ENCODE measurements at regions not wholly inside any gene's neighbourhood (a gene's known extent, or its start where the extent isn't known, plus 50 kb on each side); places are given as distances from the start of the nearest gene placed in this dataset.

GRCh38 chr12:107847830-107848229 is 73.3 kb downstream of the ASCL4 start:
- ChIA-PET POLR2A (no interaction called here), CTCF (ENCODE audit: unreplicated experiment) (no interaction called here)
- no peaks in the 10 kb centered on the region for H4K20me1 ChIP-seq (ENCODE audit: insufficient read depth, low read length)
- no peak overlapping the region for H3K27ac ChIP-seq (ENCODE audit: low read depth, low read length, poor library complexity, severe bottlenecking)
- H2AFZ ChIP-seq (ENCODE audit: low read length) = no peak overlapping the region
- no peaks in the 10 kb centered on the region for H3K79me2 ChIP-seq (ENCODE audit: insufficient read depth, low read depth, low read length)
- no peaks in the 10 kb centered on the region for H3K9me2 ChIP-seq (ENCODE audit: insufficient read depth, low read length)
- no peaks in the 10 kb centered on the region for H3K4me1 ChIP-seq (ENCODE audit: insufficient read depth, low read length, poor library complexity, severe bottlenecking)
- intact Hi-C loops (cut with micrococcal nuclease; ENCODE audit: unreplicated experiment) = no loop called here
- no peaks in the 10 kb centered on the region for H3K36me3 ChIP-seq (ENCODE audit: insufficient read depth, low read length)
- no peak overlapping the region for H3K4me2 ChIP-seq (ENCODE audit: low read length)
- TF ChIP-seq EZH2phosphoT487 (IDR thresholded peaks at IDR 0.05; ENCODE audit: borderline replicate concordance, low read depth, low read length) = no peak
- TF ChIP-seq CTCF (conservative IDR thresholded peaks at IDR 0.05; ENCODE audit: low read length) = no peak
- BruUV-seq (replicated peaks) = no TSS peak
- no peaks in the 10 kb centered on the region for H3K9me3 ChIP-seq (ENCODE audit: low read length)
- no peak overlapping the region for H3K4me3 ChIP-seq (ENCODE audit: low read depth, low read length, poor library complexity, severe bottlenecking)
- DNase-seq (ENCODE audit: low spot score) = no peak

- ChIA-PET CTCF (ENCODE audit: unreplicated experiment) (no interaction called here), POLR2A (interaction anchor here (0.7 kb wide), 1 partner anchor 10 kb away, joined by 3 read pairs; no protein-coding TSS in a partner anchor)
- Histone ChIP-seq H3K79me2 (ENCODE audit: insufficient read depth, low read depth, low read length) (no peaks in the 10 kb centered on the region), H3K4me2 (ENCODE audit: low read length) (no peak overlapping the region), H3K9me3 (ENCODE audit: low read length) (no peaks in the 10 kb centered on the region), H3K4me3 (ENCODE audit: low read depth, low read length, poor library complexity, severe bottlenecking) (no peak overlapping the region), H2AFZ (ENCODE audit: low read length) (no peak overlapping the region), H3K9me2 (ENCODE audit: insufficient read depth, low read length) (no peaks in the 10 kb centered on the region), H4K20me1 (ENCODE audit: insufficient read depth, low read length) (no peaks in the 10 kb centered on the region), H3K27ac (ENCODE audit: low read depth, low read length, poor library complexity, severe bottlenecking) (no peak overlapping the region), H3K36me3 (ENCODE audit: insufficient read depth, low read length) (no peaks in the 10 kb centered on the region), H3K4me1 (ENCODE audit: insufficient read depth, low read length, poor library complexity, severe bottlenecking) (no peaks in the 10 kb centered on the region)
- intact Hi-C loops (cut with micrococcal nuclease; ENCODE audit: unreplicated experiment) = no loop called here
- no TSS peak for BruUV-seq (replicated peaks)
- no peak for DNase-seq (ENCODE audit: low spot score)
- TF ChIP-seq EZH2phosphoT487 (IDR thresholded peaks at IDR 0.05; ENCODE audit: borderline replicate concordance, low read depth, low read length) = no peak
- TF ChIP-seq CTCF (conservative IDR thresholded peaks at IDR 0.05; ENCODE audit: low read length) = no peak
Measured at GRCh38 chr12:107853479-107853878, 79.0 kb downstream of the ASCL4 start.

GRCh38 chr12:107855471-107855870 is 81.0 kb downstream of the ASCL4 start:
- ChIA-PET POLR2A (no interaction called here), CTCF (ENCODE audit: unreplicated experiment) (no interaction called here)
- TF ChIP-seq EZH2phosphoT487 (IDR thresholded peaks at IDR 0.05; ENCODE audit: borderline replicate concordance, low read depth, low read length) (no peak), CTCF (conservative IDR thresholded peaks at IDR 0.05; ENCODE audit: low read length) (no peak)
- no peak for DNase-seq (ENCODE audit: low spot score)
- H2AFZ ChIP-seq (ENCODE audit: low read length) = no peak overlapping the region
- H3K9me3 ChIP-seq (ENCODE audit: low read length) = no peaks in the 10 kb centered on the region
- BruUV-seq (replicated peaks) = no TSS peak
- H3K27ac ChIP-seq (ENCODE audit: low read depth, low read length, poor library complexity, severe bottlenecking) = no peak overlapping the region
- no peaks in the 10 kb centered on the region for H3K9me2 ChIP-seq (ENCODE audit: insufficient read depth, low read length)
- no peaks in the 10 kb centered on the region for H4K20me1 ChIP-seq (ENCODE audit: insufficient read depth, low read length)
- H3K4me1 ChIP-seq (ENCODE audit: insufficient read depth, low read length, poor library complexity, severe bottlenecking) = no peaks in the 10 kb centered on the region
- no peaks in the 10 kb centered on the region for H3K79me2 ChIP-seq (ENCODE audit: insufficient read depth, low read depth, low read length)
- intact Hi-C loops (cut with micrococcal nuclease; ENCODE audit: unreplicated experiment) = no loop called here
- H3K4me2 ChIP-seq (ENCODE audit: low read length) = no peak overlapping the region
- no peaks in the 10 kb centered on the region for H3K36me3 ChIP-seq (ENCODE audit: insufficient read depth, low read length)
- no peak overlapping the region for H3K4me3 ChIP-seq (ENCODE audit: low read depth, low read length, poor library complexity, severe bottlenecking)
